HCEC 1CT (cell line): ENCODE measurements at regions not wholly inside any gene's neighbourhood (a gene's known extent, or its start where the extent isn't known, plus 50 kb on each side); places are given as distances from the start of the nearest gene placed in this dataset.

Source experiments
- DNase-seq: peaks from one replicate; pipeline ENCODE4 v3.0.0-alpha.2; 2017

DNA sequence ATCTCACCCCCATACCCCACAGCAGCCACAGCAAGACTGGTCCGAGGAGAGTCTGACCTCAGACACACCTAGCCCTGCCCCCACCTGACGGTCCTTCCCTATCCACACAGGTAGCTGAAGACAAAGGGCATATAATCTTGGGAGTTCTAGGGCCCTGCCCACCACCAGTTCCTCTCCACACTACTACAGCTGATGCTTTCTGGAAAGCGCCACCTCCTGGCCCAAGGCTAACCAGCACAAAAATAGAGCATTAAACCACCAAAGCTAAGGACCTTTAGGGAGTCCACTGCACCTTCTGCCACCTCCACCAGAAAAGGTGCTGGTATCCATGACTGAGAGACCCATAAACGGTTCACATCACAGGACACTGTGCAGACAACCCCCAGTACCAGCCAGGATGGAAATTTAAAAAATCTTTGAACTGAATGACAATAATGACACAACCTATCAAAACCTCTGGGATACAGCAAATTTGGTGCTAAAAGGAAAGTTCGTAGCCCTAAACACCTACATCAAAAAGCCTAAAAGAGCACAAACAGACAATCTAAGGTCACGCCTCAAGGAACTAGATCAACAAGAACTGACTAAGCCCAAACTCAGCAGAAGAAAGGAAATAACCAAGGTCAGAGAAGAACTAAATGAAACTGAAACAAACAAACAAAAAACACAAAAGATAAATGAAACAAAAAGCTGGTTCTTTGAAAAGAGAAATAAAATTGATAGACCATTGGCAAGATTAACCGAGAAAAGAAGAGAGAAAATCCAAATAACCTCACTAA is 122.1 kb upstream of the TPRG1 start:
- DNase-seq, result no peak

DNA sequence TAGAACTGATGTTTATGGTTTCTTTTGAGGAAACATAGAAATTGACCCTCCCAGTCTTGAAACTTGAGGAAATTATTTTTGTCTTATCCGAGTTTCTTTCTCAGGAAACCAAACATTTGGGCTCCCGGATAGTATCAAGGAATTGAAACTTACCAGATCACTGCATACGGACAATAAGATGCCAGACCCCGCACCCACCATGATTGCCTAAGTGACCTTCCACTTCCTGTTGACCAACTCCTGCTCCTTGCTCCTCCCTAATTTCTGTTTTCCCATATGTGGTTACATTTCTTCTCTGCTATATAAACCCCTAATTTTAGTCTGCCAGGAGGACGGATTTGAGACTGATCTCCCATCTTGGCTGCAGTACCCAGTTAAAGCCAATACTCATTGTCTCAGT is 118.4 kb upstream of the TPRG1 start:
- no peak for DNase-seq

DNA sequence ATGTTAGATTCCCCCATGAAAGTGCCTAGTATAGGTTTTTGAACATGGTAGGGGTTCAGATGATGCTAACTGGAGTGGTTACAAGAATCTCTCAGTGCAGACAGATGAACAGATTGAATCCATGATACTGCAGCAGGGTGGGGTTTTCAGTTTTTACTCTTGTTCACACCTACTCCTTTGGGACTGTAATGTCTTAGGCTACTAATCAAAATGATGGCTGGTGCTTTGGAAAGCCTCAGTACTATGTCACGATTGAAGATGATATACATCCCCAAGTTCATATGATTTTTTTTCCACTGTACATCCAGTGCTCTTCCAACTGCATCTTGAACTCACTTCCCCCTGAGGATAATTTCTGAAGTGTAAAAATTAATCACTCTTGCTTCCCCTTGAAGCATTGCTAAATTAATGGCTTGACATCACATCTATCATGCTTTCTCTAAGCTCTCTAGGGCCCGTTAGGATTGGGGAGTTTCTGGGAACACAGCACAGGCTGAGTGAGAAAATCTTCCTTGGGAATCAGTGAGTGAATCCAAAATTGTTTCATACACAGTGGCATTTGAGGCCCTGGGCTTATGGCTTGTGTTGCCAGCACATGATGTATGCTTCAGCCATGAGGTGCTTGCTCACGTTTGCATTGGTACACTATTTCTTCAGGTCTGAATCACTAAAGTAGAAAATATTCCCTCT is 115.0 kb upstream of the TPRG1 start:
- DNase-seq, result no peak

DNA sequence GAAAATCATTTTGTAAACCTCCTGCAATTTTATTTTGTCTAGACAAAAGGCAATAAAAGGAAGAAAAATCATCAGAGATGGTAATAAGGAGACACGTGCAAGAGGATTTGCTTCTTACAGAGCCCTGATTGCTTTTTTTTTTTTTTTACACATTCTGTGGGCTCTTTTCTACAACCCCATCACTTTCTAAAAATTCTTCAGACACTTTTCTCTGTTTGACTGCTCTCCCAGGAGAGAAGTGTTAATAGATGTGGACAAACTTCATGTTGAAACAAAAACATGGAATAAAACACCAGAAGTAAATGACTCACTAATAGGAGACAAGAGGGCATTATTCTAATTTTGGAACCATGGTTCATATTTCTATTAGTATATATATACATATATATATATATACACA is 114.4 kb upstream of the TPRG1 start:
- no peak for DNase-seq

DNA sequence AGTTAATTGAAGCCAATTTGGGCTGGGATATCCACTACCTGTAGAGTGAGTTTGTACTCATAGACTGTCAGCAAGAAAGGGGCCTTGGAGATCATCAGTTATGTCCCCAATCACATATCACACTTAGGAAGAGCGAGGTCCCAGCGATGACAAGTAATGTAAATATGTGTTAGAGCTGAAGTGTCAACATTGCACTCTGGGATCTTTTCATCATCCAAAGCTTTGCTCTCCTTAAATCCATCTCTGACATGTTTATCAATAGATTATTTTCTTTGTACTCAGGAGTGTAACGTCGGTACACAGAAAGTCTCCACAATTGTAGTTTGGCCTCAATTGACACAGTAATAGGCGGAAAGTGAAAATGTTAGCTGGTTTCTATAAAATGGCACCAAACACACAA is 113.7 kb upstream of the TPRG1 start:
- DNase-seq, result no peak

DNA sequence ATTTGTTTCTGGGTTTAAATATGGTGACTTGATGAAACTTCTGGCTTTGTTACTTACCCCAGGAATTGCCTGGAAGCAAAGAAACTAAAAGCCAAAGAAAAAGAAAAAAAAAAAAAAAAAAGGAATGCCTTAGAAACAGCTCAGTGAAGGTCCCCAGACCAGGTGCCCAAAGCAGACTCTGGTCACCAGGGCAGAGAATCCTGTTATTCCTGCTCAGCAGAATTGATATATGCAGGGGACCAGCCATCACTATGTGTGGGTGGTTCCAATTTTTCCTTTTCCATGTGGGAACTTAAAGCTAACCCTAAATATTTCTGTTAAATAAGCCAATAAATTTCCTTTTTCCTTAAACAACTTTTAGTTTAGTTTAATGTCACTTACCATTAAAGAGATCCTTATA is 100.8 kb upstream of the TPRG1 start:
- no peak for DNase-seq

DNA sequence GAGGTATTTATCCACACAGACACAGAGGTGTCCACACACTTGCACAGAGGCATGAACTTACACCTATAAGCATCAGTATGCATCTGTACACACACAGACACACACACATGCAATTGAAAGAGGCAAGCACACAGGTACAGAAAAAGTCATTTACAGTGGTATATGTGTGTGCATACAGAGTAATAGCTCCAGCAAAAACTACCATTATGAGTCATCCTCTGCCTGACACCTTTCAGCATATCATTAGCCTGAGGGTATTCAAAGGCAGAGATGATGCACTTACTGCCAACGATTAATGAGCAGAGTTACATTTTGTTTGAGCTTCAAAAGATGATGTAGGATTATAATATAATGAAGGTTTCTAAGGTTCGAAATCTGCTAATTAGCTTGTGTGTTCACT is 100.3 kb upstream of the TPRG1 start:
- DNase-seq, result no peak

DNA sequence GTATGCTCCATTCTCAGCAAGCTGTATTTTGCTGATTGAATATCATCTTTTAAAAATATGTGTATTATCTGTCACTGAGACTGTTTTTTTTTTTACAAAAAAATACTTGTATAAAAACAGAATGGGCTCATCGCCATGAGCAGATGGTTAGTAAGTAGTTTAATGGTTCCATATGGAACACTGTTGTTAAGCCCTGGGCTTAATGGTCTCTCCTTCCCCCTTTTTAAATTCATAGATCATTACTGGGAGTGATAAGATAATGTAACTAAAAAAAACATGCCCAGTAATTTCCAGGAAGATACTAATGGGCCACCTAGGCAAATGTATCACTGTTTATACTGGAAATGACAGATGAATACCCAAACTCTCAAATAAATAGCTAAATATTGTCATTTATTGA is 95.3 kb upstream of the TPRG1 start:
- DNase-seq, result no peak

DNA sequence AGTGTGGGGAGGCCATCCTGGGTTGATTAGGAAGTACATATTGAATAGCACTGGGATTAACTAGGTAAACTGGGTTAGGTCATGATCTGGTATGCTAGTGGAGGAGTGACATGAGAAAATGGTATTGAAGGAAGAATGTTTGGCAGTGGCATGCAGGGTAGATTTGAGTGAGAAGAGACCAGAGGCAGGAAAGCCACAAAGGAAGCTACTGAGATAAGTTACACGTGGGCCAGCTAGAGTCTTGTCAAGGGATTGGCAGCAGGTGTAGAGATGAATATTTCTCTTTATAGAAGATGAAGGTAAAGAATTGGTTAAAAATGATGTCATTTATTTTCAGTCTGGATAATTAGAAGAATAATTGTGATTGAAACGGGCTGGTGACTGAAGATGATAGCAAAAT is 91.0 kb upstream of the TPRG1 start:
- no peak for DNase-seq

DNA sequence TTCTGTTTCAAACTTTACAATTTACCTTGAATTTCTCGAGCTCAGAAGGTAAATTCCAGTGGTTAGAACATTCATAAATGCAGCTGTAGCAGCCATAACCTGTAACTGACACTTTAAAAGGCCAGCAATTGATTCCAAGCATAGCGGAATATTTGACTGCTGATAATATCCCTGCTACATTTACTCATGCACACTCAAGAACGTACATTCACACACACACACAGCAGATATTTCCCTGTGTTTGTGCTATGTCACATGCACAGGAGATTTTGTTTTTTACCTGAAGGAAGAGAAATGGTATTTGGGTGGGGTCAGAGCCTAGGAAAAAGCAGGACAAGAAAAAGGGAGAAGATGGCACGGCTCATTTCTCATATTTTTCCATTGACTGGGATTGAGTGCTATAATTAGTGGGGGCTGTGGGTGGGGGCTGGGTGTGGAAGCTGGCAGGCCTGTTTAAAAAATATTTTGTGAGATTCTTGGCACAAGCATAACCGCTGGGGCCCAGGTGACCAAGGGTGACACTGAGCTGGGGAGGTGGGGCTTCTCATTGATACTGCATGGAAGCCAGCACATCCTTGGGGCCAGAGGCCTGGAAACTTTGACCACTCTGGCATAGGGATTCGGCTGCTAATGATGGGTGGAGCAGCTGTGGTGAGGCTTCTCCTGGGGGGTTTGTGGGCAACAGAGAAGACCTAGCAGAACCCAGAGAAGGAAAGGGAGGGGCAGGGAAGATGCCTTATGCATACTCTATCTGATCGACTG is 88.9 kb upstream of the TPRG1 start:
- DNase-seq, result no peak

DNA sequence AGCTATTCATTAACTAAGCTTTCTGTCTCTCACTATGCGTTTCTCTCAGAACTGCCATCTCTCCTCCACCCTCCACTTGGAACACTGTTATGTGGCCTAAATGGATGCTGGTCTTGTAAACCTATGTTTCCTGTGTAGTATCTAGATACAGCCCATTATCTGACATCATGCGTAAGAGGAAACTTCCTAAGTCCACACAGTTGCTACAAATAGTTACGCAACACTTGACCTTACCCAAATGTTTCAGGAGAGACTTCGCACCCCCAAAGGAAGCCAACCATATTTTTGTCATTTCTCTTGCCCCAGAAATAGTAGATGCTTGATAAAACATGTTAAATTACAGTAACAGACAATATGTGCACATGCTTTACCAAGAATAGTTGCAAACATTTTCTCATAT is 87.2 kb upstream of the TPRG1 start:
- DNase-seq, result no peak

DNA sequence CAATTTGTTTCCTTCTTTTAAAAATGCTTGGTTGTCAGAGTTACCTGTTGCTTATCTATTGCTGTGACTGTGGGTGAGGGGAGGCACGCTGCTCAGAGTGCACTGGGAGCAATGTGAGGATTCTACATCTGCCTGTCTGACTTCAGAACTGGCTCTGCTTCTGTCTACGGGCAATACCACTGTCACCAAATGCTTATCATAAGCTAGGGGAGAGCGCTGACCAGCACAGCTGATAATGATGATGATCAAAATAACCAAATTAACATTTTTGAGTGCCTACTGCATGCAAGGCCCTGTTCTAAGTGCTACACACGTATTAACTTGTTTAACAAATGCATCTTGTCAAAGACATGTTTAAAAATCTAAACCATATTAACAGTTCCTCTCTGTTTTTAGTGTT is 79.2 kb upstream of the TPRG1 start:
- no peak for DNase-seq

DNA sequence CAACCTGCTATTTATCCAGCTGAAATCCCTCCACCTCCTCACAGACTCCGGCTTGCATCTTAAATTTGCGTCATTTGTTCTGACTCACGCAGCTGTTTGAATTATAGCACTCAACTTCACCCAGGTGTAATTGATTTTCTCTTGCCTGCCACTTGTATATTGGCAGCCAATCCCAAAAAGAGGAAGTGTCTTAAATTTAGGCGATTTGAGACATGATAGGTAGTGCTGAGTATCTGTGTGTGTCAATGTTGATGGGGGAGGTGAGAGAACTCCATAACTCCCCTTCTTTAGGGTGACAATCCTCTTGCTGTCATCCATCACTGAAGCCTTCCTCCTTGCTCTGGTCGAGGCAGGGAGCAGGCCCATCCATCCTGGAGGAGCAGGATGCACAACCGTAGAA is 77.2 kb upstream of the TPRG1 start:
- no peak for DNase-seq

DNA sequence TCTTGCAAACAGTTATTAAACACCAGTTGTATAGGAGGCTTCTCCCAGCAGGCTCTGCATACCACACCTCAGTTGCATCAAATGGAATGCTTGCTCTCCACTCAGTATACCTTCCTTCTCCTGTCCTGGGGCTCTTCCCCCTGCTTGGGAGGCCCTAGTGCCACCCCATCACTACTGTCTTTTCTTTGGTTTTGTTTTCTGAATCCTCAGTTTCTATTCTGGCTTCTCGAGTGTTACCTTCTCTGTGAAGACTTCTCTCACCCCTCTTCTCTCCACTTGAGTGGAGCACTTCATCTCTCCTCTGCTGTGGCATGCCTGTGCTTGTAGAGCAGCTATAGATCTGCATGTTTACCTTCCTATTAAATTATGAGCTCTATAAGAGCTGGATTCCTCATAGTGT is 75.7 kb upstream of the TPRG1 start:
- no peak for DNase-seq

DNA sequence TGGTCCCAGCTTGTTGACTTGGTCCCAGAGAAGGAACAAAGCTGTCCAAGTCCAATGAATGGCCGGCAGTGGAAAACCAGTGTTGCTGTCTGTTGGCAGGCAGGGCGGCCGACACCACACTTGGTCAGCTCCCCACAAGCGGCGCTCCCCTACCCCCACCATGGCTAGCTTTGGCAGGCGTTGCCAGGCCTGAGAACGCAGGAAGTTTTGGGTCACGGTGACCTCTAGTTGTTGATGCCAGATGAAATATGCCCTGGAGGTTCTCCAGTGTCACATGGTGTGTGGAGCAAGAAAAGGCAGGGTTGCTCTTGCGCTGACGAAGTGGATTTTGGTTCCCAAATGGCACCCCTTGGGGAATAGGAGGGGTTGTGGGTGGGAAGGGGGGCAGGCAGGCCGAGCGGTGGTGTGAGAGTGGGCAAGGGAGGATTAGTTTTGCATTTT is 72.7 kb upstream of the TPRG1 start:
- DNase-seq, result no peak

DNA sequence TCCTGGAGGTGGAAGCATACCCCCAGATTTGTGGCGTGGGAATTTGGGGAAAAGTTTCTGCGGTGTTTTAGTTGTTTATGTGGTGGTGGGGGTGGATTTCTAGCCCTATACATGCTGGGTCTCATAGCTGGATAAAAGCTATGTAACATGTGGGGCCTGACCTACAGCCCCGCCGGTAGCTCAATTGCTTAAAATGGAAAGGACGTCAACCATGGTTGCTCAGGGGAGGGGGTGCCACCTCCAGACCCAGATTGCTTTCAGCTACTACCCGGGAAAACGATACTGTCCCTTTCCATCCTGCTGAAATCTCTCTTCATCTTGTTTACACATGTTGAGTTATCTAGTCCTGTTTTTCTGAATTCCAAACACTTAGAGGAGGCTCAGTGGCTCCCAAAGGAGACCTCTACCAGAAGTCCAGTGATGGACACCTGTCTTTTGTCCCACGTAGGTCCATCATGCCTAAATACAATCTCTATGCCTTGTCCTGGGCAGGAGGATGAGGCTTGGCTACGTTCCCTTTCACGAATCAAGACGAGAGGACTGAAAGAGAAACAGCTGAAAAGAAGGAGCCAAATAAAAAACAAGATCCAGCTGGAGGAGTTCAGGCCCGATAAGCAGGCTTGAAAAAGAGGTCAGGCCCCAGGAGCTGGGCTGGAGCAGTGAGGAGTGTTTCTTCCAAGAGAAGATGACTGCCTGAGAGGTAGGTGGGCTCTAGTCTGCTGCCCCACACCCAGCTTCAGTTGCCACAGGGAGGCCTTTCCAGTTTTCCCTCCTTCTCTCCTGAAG is 72.1 kb upstream of the TPRG1 start:
- DNase-seq, result no peak

DNA sequence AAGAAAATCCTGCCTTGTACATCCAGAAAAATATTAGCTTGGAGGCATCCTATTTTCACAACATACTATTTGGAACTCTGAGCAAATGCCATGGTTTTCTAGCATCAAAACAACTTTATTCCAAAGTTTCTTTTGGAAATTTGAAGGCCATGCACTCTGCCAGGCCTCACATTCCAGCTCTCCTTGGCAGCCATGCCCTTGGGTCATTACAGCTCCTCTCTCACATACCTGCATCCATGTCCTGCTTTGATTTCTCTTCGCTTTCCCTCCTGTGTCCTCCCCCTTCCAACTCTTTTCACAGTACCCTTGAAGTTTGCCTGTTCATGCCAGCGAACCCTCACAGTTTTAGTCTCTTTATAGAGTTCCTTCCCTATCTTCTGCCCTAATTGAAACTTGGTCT is 70.9 kb upstream of the TPRG1 start:
- no peak for DNase-seq

DNA sequence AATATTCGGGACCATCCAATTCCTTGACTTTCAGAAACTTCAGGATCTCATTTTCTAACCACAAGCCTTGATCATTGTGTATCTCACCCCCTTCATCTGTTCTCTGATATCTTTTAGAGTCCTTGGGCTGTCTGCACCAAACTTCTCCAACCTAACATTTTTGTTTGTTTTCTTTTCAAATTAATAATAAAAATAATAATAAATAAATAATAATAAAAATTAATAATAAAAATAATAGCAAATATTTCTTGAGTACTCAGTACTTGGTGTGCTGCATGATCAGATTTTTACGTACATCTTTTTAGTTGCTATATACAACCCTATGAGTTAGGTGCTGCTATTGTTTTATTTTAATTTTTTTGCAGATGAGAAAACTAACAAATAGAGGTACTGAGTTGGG is 70.2 kb upstream of the TPRG1 start:
- no peak for DNase-seq

DNA sequence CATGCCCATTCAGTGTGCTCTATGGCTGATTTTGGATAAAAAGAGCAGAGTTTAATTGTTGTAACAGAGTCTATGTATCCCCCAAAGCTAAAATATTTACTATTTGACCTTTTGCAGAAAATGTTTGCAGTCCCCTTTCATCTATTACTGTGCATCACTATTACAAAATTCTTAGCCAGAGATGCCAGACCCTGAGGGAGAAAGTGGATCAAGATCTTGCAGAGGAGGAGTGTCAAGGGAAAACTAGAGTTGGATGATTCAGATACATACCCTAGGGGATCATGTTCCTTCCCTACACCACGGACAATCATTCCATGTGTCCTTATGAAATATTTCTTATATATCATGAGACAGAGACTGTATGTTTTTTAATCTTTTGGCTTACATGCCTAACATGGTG is 68.6 kb upstream of the TPRG1 start:
- DNase-seq, result no peak

DNA sequence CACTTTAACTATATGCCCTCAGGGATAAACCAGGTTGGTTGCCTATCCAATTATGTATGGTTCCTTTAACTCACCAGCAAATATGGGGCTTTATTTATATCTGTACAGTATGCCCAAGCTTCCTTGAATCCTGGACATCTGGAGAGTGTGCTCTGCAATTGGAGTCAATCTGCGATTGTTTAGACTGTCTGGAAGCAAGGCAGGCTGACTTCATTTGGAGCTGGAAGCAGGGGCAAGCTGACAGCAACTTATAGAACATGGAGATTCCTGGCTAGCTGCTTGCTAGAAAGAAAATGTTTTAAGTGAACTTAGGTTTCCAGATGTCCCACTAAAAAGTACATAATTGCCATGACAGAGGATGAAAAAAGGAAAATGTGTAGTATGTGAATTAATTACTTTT is 63.7 kb upstream of the TPRG1 start:
- DNase-seq, result no peak

DNA sequence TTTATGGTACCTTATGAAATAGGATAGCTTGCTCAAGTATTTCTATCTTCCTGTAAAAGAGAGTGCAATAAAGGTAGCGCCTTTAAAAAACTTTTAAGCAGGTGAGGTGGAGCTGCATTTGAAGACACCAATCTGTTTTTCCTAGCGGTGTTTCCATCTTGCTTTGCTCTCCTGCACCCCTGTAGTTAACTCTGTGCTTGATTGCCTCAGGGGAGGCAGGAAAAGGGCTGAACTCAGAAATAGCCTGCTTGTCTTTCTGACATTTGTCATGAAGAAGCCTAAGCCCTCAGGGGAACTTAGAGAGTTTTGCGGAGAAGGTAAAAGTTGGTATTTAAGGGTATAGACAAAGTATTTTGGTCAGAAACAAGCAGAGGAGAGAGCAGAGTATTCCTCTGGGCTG is 63.0 kb upstream of the TPRG1 start:
- no peak for DNase-seq

DNA sequence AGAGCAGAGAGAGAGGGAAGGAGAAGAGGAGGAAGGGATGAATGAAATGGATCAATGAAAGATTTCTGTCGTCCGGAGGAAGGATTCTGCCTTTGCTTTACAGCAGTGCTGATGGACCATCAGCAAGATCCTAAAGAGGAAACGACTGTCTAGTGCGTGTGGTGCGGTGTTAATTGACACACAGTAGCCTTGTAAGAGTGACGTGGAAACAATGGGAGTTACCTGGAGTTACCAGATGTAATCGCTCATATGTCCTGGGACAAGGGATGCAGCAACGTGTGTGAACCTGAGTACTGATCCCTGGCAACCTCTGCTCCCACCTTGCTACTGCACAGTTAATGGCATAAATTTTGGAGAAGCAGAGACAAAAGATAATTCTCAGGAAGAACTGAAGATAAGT is 62.6 kb upstream of the TPRG1 start:
- no peak for DNase-seq

DNA sequence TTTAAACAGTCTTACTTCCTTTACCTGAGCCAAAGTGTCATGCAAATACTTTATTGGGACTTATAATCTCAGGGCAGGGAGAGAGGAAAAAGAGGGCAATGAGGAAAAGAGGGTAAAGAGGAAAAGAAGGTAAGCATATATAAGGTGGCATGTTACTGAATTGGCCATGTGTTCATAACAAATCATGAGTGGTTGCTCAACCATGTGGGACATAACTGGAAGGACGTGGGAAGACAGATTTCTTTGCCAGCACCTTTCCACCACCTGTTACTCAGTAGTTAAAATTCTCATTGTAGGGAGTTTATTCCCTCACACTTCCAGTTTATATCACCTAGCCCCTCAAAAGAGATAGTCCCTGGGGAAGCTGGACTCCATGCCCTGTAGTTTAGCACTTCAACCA is 54.7 kb upstream of the TPRG1 start:
- DNase-seq, result no peak
